Astrocyte (in vitro differentiated cells and primary cell): ENCODE measurements at regions not wholly inside any gene's neighbourhood (a gene's known extent, or its start where the extent isn't known, plus 50 kb on each side); places are given as distances from the start of the nearest gene placed in this dataset.

Experiments
- DNase-seq: peaks from one replicate; pipeline ENCODE4 v3.0.0-alpha.2; 2010; ENCODE audit warnings: low read depth
- FAIRE-seq: peaks from 2 replicates; lab custom pipeline; 2011; peaks lifted over from hg19 to GRCh38; lab: Jason Lieb, UNC
- H2AFZ ChIP-seq: 2 replicates; pipeline ENCODE4 v1.6.0; 2012; ENCODE audit warnings: low read depth, low read length, inconsistent platforms
- H3K27ac ChIP-seq: 2 replicates; pipeline ENCODE4 v1.5.1; 2011; ENCODE audit warnings: low read depth, low read length, inconsistent platforms
- H3K27me3 ChIP-seq: 2 replicates; pipeline ENCODE4 v1.6.0; 2011; ENCODE audit warnings: low read length, inconsistent platforms; ENCODE audit not compliant: insufficient read depth
- H3K36me3 ChIP-seq: 2 replicates; pipeline ENCODE4 v1.5.1; 2011; ENCODE audit warnings: low read length, inconsistent platforms; ENCODE audit not compliant: insufficient read depth
- H3K4me1 ChIP-seq: 2 replicates; pipeline ENCODE4 v1.5.1; 2011; ENCODE audit warnings: low read length, inconsistent platforms; ENCODE audit not compliant: insufficient read depth
- H3K4me2 ChIP-seq: 2 replicates; pipeline ENCODE4 v1.6.0; 2012; ENCODE audit warnings: low read length, inconsistent platforms
- H3K4me3 ChIP-seq: 2 replicates; pipeline ENCODE4 v1.5.1; 2011; ENCODE audit warnings: low read depth, mild to moderate bottlenecking, low read length, inconsistent platforms; ENCODE audit not compliant: insufficient read depth
- H3K79me2 ChIP-seq: 2 replicates; pipeline ENCODE4 v1.6.0; 2012; ENCODE audit warnings: mild to moderate bottlenecking, low read length, inconsistent platforms; ENCODE audit not compliant: insufficient read depth
- H3K9ac ChIP-seq: 2 replicates; pipeline ENCODE4 v1.6.0; 2012; ENCODE audit warnings: mild to moderate bottlenecking, low read length, inconsistent platforms
- H3K9me3 ChIP-seq: 2 replicates; pipeline ENCODE4 v1.5.1; 2012; ENCODE audit warnings: low read depth, mild to moderate bottlenecking, low read length, inconsistent platforms; ENCODE audit not compliant: insufficient read depth
- H4K20me1 ChIP-seq: 2 replicates; pipeline ENCODE4 v1.6.0; 2012; ENCODE audit warnings: low read length, inconsistent platforms; ENCODE audit not compliant: insufficient read depth
- H3K27ac Mint-ChIP-seq: one replicate; pipeline ENCODE4 v1.8.0; 2021; ENCODE audit warnings: mild to moderate bottlenecking, mixed read lengths; ENCODE audit not compliant: unreplicated experiment
- H3K27me3 Mint-ChIP-seq: one replicate; pipeline ENCODE4 v1.8.0; 2021; ENCODE audit warnings: low read depth, mixed read lengths; ENCODE audit not compliant: unreplicated experiment
- H3K36me3 Mint-ChIP-seq: one replicate; pipeline ENCODE4 v1.8.0; 2021; ENCODE audit warnings: low read depth, mixed read lengths; ENCODE audit not compliant: unreplicated experiment
- H3K4me1 Mint-ChIP-seq: one replicate; pipeline ENCODE4 v1.8.0; 2021; ENCODE audit warnings: low read depth, mixed read lengths; ENCODE audit not compliant: unreplicated experiment
- H3K4me3 Mint-ChIP-seq: one replicate; pipeline ENCODE4 v1.8.0; 2021; ENCODE audit warnings: mild to moderate bottlenecking, moderate library complexity, mixed read lengths; ENCODE audit not compliant: unreplicated experiment
- H3K9me3 Mint-ChIP-seq: one replicate; pipeline ENCODE4 v1.8.0; 2021; ENCODE audit warnings: mild to moderate bottlenecking, mixed read lengths; ENCODE audit not compliant: unreplicated experiment
- EZH2 ChIP-seq: IDR thresholded peaks from 2 replicates; pipeline ENCODE4 v1.6.1; 2012; ENCODE audit warnings: mild to moderate bottlenecking, low read length, inconsistent platforms; ENCODE audit not compliant: insufficient read depth
- TF ChIP-seq, protein P1 (sequence below): IDR thresholded peaks from 2 replicates; pipeline ENCODE4 v1.5.1; 2011; ENCODE audit warnings: low read depth, mild to moderate bottlenecking, inconsistent platforms, low read length, moderate library complexity; ENCODE audit not compliant: insufficient read depth

GRCh38 chr4:86500527-86500926 is 93.6 kb upstream of the PTPN13 start:
- Mint-ChIP-seq H3K4me1 (peaks cover 8% of the 10 kb centered on the region), H3K36me3 (no peaks in the 10 kb centered on the region), H3K27me3 (no peaks in the 10 kb centered on the region), H3K9me3 (no peaks in the 10 kb centered on the region), H3K27ac (no peak overlapping the region), H3K4me3 (no peak overlapping the region)
- Histone ChIP-seq H3K4me3 (no peak overlapping the region), H3K4me2 (no peak overlapping the region), H3K36me3 (no peaks in the 10 kb centered on the region), H3K4me1 (peaks cover 5% of the 10 kb centered on the region), H3K27me3 (no peaks in the 10 kb centered on the region), H3K79me2 (no peaks in the 10 kb centered on the region), H3K27ac (no peak overlapping the region), H3K9ac (no peak overlapping the region), H3K9me3 (no peaks in the 10 kb centered on the region), H4K20me1 (no peaks in the 10 kb centered on the region), H2AFZ (no peak overlapping the region)
- TF ChIP-seq, protein P1, sequence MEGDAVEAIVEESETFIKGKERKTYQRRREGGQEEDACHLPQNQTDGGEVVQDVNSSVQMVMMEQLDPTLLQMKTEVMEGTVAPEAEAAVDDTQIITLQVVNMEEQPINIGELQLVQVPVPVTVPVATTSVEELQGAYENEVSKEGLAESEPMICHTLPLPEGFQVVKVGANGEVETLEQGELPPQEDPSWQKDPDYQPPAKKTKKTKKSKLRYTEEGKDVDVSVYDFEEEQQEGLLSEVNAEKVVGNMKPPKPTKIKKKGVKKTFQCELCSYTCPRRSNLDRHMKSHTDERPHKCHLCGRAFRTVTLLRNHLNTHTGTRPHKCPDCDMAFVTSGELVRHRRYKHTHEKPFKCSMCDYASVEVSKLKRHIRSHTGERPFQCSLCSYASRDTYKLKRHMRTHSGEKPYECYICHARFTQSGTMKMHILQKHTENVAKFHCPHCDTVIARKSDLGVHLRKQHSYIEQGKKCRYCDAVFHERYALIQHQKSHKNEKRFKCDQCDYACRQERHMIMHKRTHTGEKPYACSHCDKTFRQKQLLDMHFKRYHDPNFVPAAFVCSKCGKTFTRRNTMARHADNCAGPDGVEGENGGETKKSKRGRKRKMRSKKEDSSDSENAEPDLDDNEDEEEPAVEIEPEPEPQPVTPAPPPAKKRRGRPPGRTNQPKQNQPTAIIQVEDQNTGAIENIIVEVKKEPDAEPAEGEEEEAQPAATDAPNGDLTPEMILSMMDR, result no peak
- no peak for TF ChIP-seq EZH2
- FAIRE-seq (no peak), DNase-seq (no peak)

DNA sequence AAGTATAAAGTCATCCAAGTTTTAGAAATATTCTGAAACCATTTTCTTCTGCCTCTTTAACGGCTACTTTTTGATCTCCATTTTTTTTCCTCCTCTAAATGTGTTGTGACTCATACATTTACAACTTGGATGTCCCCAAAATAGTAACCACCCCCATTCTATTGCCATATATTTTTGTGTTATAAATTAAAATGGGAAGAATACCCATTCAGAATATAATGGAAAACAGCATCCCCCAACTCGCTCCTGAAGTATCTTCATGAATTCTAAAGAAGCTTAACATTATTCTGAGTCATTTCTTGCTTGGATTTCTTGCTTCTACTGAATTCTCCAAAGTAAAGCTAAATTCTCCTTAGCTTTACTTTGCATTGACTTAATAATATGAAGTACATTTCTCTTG is 92.0 kb upstream of the PTPN13 start:
- no peaks in the 10 kb centered on the region for H3K79me2 ChIP-seq
- H3K4me1 ChIP-seq, result peaks cover 5% of the 10 kb centered on the region
- H3K27me3 ChIP-seq, result no peaks in the 10 kb centered on the region
- no peaks in the 10 kb centered on the region for H3K9me3 ChIP-seq
- no peak overlapping the region for H2AFZ ChIP-seq
- no peaks in the 10 kb centered on the region for H3K27me3 Mint-ChIP-seq
- H3K4me3 Mint-ChIP-seq, result no peak overlapping the region
- no peaks in the 10 kb centered on the region for H3K36me3 Mint-ChIP-seq
- H3K36me3 ChIP-seq, result no peaks in the 10 kb centered on the region
- no peaks in the 10 kb centered on the region for H3K9me3 Mint-ChIP-seq
- no peak overlapping the region for H3K4me2 ChIP-seq
- no peak overlapping the region for H3K27ac Mint-ChIP-seq
- no peak overlapping the region for H3K4me3 ChIP-seq
- no peaks in the 10 kb centered on the region for H4K20me1 ChIP-seq
- TF ChIP-seq EZH2, result no peak
- TF ChIP-seq, protein P1, result no peak
- DNase-seq (no peak), FAIRE-seq (no peak)
- peaks cover 15% of the 10 kb centered on the region for H3K4me1 Mint-ChIP-seq
- H3K9ac ChIP-seq, result no peak overlapping the region
- H3K27ac ChIP-seq, result no peak overlapping the region

GRCh38 chr4:86506591-86506990 is 87.5 kb upstream of the PTPN13 start:
- H3K27me3 Mint-ChIP-seq, result no peaks in the 10 kb centered on the region
- no peak for FAIRE-seq
- no peak overlapping the region for H3K4me3 Mint-ChIP-seq
- no peak overlapping the region for H3K27ac ChIP-seq
- no peaks in the 10 kb centered on the region for H3K27me3 ChIP-seq
- H3K4me3 ChIP-seq, result no peak overlapping the region
- no peak overlapping the region for H2AFZ ChIP-seq
- no peaks in the 10 kb centered on the region for H4K20me1 ChIP-seq
- no peak overlapping the region for H3K9ac ChIP-seq
- H3K4me2 ChIP-seq, result no peak overlapping the region
- no peaks in the 10 kb centered on the region for H3K36me3 Mint-ChIP-seq
- TF ChIP-seq, protein P1, result no peak
- no peak for TF ChIP-seq EZH2
- H3K36me3 ChIP-seq, result no peaks in the 10 kb centered on the region
- H3K4me1 Mint-ChIP-seq, result peaks cover 18% of the 10 kb centered on the region
- H3K27ac Mint-ChIP-seq, result no peak overlapping the region
- no peaks in the 10 kb centered on the region for H3K9me3 ChIP-seq
- no peak for DNase-seq
- H3K9me3 Mint-ChIP-seq, result no peaks in the 10 kb centered on the region
- peaks cover 3% of the 10 kb centered on the region for H3K4me1 ChIP-seq
- H3K79me2 ChIP-seq, result no peaks in the 10 kb centered on the region
